ENCODE measurements at regions not wholly inside any gene's neighbourhood (a gene's known extent, or its start where the extent isn't known, plus 50 kb on each side); places are given as distances from the start of the nearest gene placed in this dataset.

GRCh38 chr15:35671981-35672380, 126.0 kb upstream of the DPH6 start:
- Histone ChIP-seq H3K4me3 (ENCODE audit: severe bottlenecking) (no peak overlapping the region), H3K9me3 (ENCODE audit: severe bottlenecking) (no peaks in the 10 kb centered on the region), H3K36me3 (ENCODE audit: low read depth) (no peaks in the 10 kb centered on the region), H3K27ac (ENCODE audit: poor library complexity, severe bottlenecking) (no peak overlapping the region), H3K27me3 (ENCODE audit: insufficient read depth, poor library complexity, severe bottlenecking) (no peaks in the 10 kb centered on the region), H3K4me1 (ENCODE audit: insufficient read depth, poor library complexity, severe bottlenecking) (no peaks in the 10 kb centered on the region)
- no peak for TF ChIP-seq CTCF (IDR thresholded peaks at IDR 0.05; ENCODE audit: poor library complexity, severe bottlenecking)
- DNase-seq (ENCODE audit: low spot score) (no peak), ATAC-seq (ENCODE audit: low read depth) (no peak)

- DNase-seq (ENCODE audit: low spot score) (no peak), ATAC-seq (ENCODE audit: low read depth) (no peak)
- Histone ChIP-seq H3K9me3 (ENCODE audit: severe bottlenecking) (no peaks in the 10 kb centered on the region), H3K27ac (ENCODE audit: poor library complexity, severe bottlenecking) (no peak overlapping the region), H3K27me3 (ENCODE audit: insufficient read depth, poor library complexity, severe bottlenecking) (no peaks in the 10 kb centered on the region), H3K4me1 (ENCODE audit: insufficient read depth, poor library complexity, severe bottlenecking) (no peaks in the 10 kb centered on the region), H3K36me3 (ENCODE audit: low read depth) (no peaks in the 10 kb centered on the region), H3K4me3 (ENCODE audit: severe bottlenecking) (no peak overlapping the region)
- TF ChIP-seq CTCF (IDR thresholded peaks at IDR 0.05; ENCODE audit: poor library complexity, severe bottlenecking) = no peak
Observed at GRCh38 chr15:35673093-35673684, 127.2 kb upstream of the DPH6 start.

GRCh38 chr15:35674873-35675781, 129.2 kb upstream of the DPH6 start:
- H3K9me3 ChIP-seq (ENCODE audit: severe bottlenecking) = no peaks in the 10 kb centered on the region
- H3K27me3 ChIP-seq (ENCODE audit: insufficient read depth, poor library complexity, severe bottlenecking) = no peaks in the 10 kb centered on the region
- DNase-seq (ENCODE audit: low spot score) (no peak), ATAC-seq (ENCODE audit: low read depth) (no peak)
- H3K4me3 ChIP-seq (ENCODE audit: severe bottlenecking) = no peak overlapping the region
- no peak overlapping the region for H3K27ac ChIP-seq (ENCODE audit: poor library complexity, severe bottlenecking)
- TF ChIP-seq CTCF (IDR thresholded peaks at IDR 0.05; ENCODE audit: poor library complexity, severe bottlenecking) = no peak
- H3K4me1 ChIP-seq (ENCODE audit: insufficient read depth, poor library complexity, severe bottlenecking) = no peaks in the 10 kb centered on the region
- H3K36me3 ChIP-seq (ENCODE audit: low read depth) = no peaks in the 10 kb centered on the region

DNA sequence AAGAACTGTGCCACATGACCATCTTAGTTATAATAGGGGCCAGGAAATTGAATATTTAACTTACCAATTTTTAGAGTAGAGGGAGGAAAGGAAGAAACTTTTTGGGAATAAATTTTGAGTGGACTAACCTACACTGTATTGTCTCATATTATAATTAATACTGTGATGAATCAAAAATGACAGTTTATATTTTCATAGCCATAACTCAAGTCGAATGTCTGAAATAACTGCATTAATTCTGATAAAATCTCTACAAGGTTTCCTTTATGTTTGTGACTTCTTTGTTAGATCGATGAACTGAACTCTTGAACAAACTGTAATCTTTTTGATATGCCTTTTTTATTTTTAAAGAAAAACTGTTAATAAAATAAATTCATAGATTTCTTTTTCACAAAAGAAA, 132.8 kb upstream of the DPH6 start:
- no peaks in the 10 kb centered on the region for H3K4me1 ChIP-seq (ENCODE audit: insufficient read depth, poor library complexity, severe bottlenecking)
- DNase-seq (ENCODE audit: low spot score) = no peak
- TF ChIP-seq CTCF (IDR thresholded peaks at IDR 0.05; ENCODE audit: poor library complexity, severe bottlenecking) = no peak
- no peak for ATAC-seq (ENCODE audit: low read depth)
- no peak overlapping the region for H3K4me3 ChIP-seq (ENCODE audit: severe bottlenecking)
- H3K27me3 ChIP-seq (ENCODE audit: insufficient read depth, poor library complexity, severe bottlenecking) = no peaks in the 10 kb centered on the region
- no peaks in the 10 kb centered on the region for H3K36me3 ChIP-seq (ENCODE audit: low read depth)
- H3K9me3 ChIP-seq (ENCODE audit: severe bottlenecking) = peaks cover 2% of the 10 kb centered on the region
- H3K27ac ChIP-seq (ENCODE audit: poor library complexity, severe bottlenecking) = no peak overlapping the region

DNA sequence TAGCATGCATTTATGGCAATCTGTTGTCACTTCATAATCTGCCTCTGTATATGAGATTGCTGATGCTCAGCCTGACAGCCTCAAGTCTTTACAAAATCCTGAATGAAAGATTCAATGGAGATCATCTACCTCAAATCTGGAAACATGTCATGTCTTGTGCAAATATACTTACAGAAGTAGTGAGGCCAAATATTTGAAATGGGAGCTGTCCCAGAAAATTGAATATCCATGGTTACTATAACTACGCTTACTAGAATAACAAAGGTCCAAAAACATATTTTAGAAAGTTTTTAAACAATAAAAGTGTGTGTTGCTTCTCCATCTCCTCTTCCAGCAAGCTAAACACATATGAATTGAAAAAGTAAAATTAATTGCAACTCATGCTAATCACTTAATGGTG, 133.2 kb upstream of the DPH6 start:
- no peak overlapping the region for H3K4me3 ChIP-seq (ENCODE audit: severe bottlenecking)
- H3K27me3 ChIP-seq (ENCODE audit: insufficient read depth, poor library complexity, severe bottlenecking) = no peaks in the 10 kb centered on the region
- H3K36me3 ChIP-seq (ENCODE audit: low read depth) = no peaks in the 10 kb centered on the region
- H3K9me3 ChIP-seq (ENCODE audit: severe bottlenecking) = peaks cover 2% of the 10 kb centered on the region
- TF ChIP-seq CTCF (IDR thresholded peaks at IDR 0.05; ENCODE audit: poor library complexity, severe bottlenecking) = no peak
- no peaks in the 10 kb centered on the region for H3K4me1 ChIP-seq (ENCODE audit: insufficient read depth, poor library complexity, severe bottlenecking)
- ATAC-seq (ENCODE audit: low read depth) = no peak
- DNase-seq (ENCODE audit: low spot score) = no peak
- H3K27ac ChIP-seq (ENCODE audit: poor library complexity, severe bottlenecking) = no peak overlapping the region
